Ishikawa (cell line): ENCODE measurements at regions not wholly inside any gene's neighbourhood (a gene's known extent, or its start where the extent isn't known, plus 50 kb on each side); places are given as distances from the start of the nearest gene placed in this dataset.

Source experiments
- CREB1 ChIP-seq: IDR thresholded peaks from 2 replicates; pipeline ENCODE4 v1.6.1; 2012; ENCODE audit warnings: low read depth
- EGR1 ChIP-seq: IDR thresholded peaks from 2 replicates; pipeline ENCODE4 v1.6.1; 2012
- EP300 ChIP-seq: IDR thresholded peaks from 2 replicates; pipeline ENCODE4 v1.6.1; 2012; ENCODE audit warnings: borderline replicate concordance
- FOXM1 ChIP-seq: IDR thresholded peaks from 2 replicates; pipeline ENCODE4 v1.6.1; 2012; ENCODE audit warnings: low read depth, borderline replicate concordance
- NFIC ChIP-seq: IDR thresholded peaks from 2 replicates; pipeline ENCODE4 v1.6.1; 2012
- RAD21 ChIP-seq: IDR thresholded peaks from 2 replicates; pipeline ENCODE4 v1.6.1; 2012; ENCODE audit warnings: low read depth
- TAF1 ChIP-seq: IDR thresholded peaks from 2 replicates; pipeline ENCODE4 v1.6.1; 2012; ENCODE audit warnings: low read depth, mild to moderate bottlenecking
- TCF12 ChIP-seq: IDR thresholded peaks from 2 replicates; pipeline ENCODE4 v1.6.1; 2012; ENCODE audit warnings: low read depth
- YY1 ChIP-seq: IDR thresholded peaks from 2 replicates; pipeline ENCODE4 v1.6.1; 2012; ENCODE audit warnings: low read depth
- TF ChIP-seq, protein P1 (sequence below): IDR thresholded peaks from 2 replicates; pipeline ENCODE4 v1.6.1; 2012
- TF ChIP-seq, protein P2 (sequence below): IDR thresholded peaks from 2 replicates; pipeline ENCODE4 v1.6.1; 2012; ENCODE audit warnings: low read depth, mild to moderate bottlenecking
- TF ChIP-seq, protein P3 (sequence below): IDR thresholded peaks from 2 replicates; pipeline ENCODE4 v1.6.1; 2012

GRCh38 chr9:107948601-107949000, 459.0 kb upstream of the KLF4 start:
- TF ChIP-seq EP300 (no peak), TCF12 (no peak), RAD21 (no peak), YY1 (no peak), EGR1 (no peak), FOXM1 (no peak), TAF1 (no peak), NFIC (no peak), CREB1 (no peak)
- TF ChIP-seq, protein P1, sequence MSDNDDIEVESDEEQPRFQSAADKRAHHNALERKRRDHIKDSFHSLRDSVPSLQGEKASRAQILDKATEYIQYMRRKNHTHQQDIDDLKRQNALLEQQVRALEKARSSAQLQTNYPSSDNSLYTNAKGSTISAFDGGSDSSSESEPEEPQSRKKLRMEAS = no peak
- TF ChIP-seq, protein P2, sequence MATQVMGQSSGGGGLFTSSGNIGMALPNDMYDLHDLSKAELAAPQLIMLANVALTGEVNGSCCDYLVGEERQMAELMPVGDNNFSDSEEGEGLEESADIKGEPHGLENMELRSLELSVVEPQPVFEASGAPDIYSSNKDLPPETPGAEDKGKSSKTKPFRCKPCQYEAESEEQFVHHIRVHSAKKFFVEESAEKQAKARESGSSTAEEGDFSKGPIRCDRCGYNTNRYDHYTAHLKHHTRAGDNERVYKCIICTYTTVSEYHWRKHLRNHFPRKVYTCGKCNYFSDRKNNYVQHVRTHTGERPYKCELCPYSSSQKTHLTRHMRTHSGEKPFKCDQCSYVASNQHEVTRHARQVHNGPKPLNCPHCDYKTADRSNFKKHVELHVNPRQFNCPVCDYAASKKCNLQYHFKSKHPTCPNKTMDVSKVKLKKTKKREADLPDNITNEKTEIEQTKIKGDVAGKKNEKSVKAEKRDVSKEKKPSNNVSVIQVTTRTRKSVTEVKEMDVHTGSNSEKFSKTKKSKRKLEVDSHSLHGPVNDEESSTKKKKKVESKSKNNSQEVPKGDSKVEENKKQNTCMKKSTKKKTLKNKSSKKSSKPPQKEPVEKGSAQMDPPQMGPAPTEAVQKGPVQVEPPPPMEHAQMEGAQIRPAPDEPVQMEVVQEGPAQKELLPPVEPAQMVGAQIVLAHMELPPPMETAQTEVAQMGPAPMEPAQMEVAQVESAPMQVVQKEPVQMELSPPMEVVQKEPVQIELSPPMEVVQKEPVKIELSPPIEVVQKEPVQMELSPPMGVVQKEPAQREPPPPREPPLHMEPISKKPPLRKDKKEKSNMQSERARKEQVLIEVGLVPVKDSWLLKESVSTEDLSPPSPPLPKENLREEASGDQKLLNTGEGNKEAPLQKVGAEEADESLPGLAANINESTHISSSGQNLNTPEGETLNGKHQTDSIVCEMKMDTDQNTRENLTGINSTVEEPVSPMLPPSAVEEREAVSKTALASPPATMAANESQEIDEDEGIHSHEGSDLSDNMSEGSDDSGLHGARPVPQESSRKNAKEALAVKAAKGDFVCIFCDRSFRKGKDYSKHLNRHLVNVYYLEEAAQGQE = no peak
- TF ChIP-seq, protein P3, sequence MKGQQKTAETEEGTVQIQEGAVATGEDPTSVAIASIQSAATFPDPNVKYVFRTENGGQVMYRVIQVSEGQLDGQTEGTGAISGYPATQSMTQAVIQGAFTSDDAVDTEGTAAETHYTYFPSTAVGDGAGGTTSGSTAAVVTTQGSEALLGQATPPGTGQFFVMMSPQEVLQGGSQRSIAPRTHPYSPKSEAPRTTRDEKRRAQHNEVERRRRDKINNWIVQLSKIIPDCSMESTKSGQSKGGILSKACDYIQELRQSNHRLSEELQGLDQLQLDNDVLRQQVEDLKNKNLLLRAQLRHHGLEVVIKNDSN = no peak
